ENCODE measurements at regions not wholly inside any gene's neighbourhood (a gene's known extent, or its start where the extent isn't known, plus 50 kb on each side); places are given as distances from the start of the nearest gene placed in this dataset.

GRCh38 chr7:142308918-142309317, 51.1 kb upstream of the PRSS58 start:
- H3K4me1 Mint-ChIP-seq = peaks cover 9% of the 10 kb centered on the region
- ATAC-seq (no peak), DNase-seq (ENCODE audit: low spot score) (no peak)
- no peak overlapping the region for H3K27ac Mint-ChIP-seq
- POLR2A ChIA-PET = no interaction called here
- H3K4me3 Mint-ChIP-seq = no peak overlapping the region
- H3K9me3 Mint-ChIP-seq = no peaks in the 10 kb centered on the region
- CTCF ChIA-PET = interaction anchor here (0.7 to 7.6 kb wide), 7 partner anchors 8 to 226 kb away, joined by 3 to 85 read pairs (median 5); no protein-coding TSS in a partner anchor
- peaks cover 4% of the 10 kb centered on the region for H3K27me3 Mint-ChIP-seq (ENCODE audit: low read depth)
- H3K36me3 Mint-ChIP-seq = no peaks in the 10 kb centered on the region
- TF ChIP-seq OVOL2 (CRISPR knock-in tag; IDR thresholded peaks at IDR 0.05; ENCODE audit: borderline replicate concordance) = no peak

DNA sequence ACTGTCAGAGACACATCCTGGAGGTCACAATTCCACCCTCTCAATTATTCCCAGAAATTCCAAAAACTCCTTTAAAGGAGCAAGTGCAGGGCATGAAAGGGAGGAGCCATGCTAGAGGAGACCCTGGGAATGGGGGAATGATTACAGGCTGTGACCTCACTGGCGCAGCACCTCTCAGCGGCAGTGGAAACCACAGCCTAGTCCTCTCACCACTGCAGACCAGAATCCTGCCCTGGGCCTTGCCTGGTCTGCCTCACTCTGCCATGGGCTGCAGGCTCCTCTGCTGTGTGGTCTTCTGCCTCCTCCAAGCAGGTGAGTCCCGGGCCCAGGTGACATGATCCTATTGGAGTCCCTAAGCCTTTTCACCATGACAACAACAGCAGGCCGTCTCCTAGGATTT, 50.5 kb upstream of the PRSS58 start:
- Mint-ChIP-seq H3K9me3 (no peaks in the 10 kb centered on the region), H3K36me3 (no peaks in the 10 kb centered on the region), H3K4me3 (no peak overlapping the region), H3K27ac (no peak overlapping the region), H3K4me1 (peaks cover 12% of the 10 kb centered on the region), H3K27me3 (ENCODE audit: low read depth) (peaks cover 4% of the 10 kb centered on the region)
- ATAC-seq = no peak
- TF ChIP-seq SP1 (CRISPR knock-in tag; conservative IDR thresholded peaks at IDR 0.05) = no peak
- no peak for TF ChIP-seq CREB1 (CRISPR knock-in tag; IDR thresholded peaks at IDR 0.05)
- no peak for TF ChIP-seq CREM (CRISPR knock-in tag; IDR thresholded peaks at IDR 0.05)
- TF ChIP-seq TEAD4 (CRISPR knock-in tag; IDR thresholded peaks at IDR 0.05) = no peak
- TF ChIP-seq ZBTB21 (CRISPR knock-in tag; IDR thresholded peaks at IDR 0.05; ENCODE audit: borderline replicate concordance) = no peak
- TF ChIP-seq ZNF138 (CRISPR knock-in tag; conservative IDR thresholded peaks at IDR 0.05) = no peak
- no peak for TF ChIP-seq CBFB (CRISPR knock-in tag; IDR thresholded peaks at IDR 0.05; ENCODE audit: low read depth)
- TF ChIP-seq, protein P1, sequence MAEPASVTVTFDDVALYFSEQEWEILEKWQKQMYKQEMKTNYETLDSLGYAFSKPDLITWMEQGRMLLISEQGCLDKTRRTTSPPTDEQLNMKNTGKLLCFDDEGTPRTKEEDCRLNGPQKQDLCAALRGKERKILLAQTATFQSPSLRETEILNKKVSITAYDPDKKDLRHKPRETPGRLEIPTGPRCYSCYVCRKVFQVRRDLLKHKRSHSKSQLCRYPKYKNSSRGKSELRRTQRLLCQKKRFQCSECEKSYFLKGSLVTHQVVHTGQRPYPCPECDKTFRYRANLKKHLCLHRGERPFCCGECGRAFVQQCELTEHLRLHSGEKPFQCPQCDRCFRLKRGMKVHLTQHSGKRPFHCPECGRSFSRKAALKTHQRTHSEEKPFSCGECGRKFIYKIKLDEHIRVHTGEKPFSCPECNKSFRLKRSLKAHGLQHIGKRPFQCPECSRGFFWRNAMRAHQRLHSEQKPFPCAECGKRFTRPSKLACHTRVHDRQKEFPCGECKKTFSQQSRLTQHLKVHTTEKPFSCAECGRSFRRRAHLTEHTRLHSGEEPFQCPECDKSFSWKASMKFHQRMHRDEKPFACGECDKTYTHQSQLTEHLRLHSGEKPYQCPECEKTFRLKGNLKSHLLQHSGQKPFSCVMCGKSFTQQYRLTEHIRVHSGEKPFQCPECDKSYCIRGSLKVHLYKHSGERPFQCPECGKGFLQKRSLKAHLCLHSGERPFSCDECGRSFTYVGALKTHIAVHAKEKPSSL (CRISPR knock-in tag; conservative IDR thresholded peaks at IDR 0.05) = no peak
- no peak for TF ChIP-seq HMGA2 (CRISPR knock-in tag; IDR thresholded peaks at IDR 0.05)
- no peak for TF ChIP-seq RELA (CRISPR knock-in tag; IDR thresholded peaks at IDR 0.05; ENCODE audit: borderline replicate concordance)
- TF ChIP-seq AFF4 (CRISPR knock-in tag; IDR thresholded peaks at IDR 0.05; ENCODE audit: borderline replicate concordance) = no peak
- ChIA-PET POLR2A (no interaction called here), CTCF (interaction anchor here (1.0 to 7.6 kb wide), 6 partner anchors 7 to 226 kb away, joined by 3 to 85 read pairs (median 6); no protein-coding TSS in a partner anchor)
- no peak for DNase-seq (ENCODE audit: low spot score)
